RWPE1 (cell line): ENCODE measurements at regions not wholly inside any gene's neighbourhood (a gene's known extent, or its start where the extent isn't known, plus 50 kb on each side); places are given as distances from the start of the nearest gene placed in this dataset.

Source experiments
- CTCF ChIA-PET: fragments of 350-600 bp; sonication (Branson Sonifier 250); formaldehyde crosslinking; extraction: SDS; loops from one replicate; lab custom pipeline; 2021; lab: Yijun Ruan, JAX
- POLR2A ChIA-PET: fragments of 400-600 bp; formaldehyde crosslinking; extraction: SDS; loops from one replicate; lab custom pipeline; 2020; ENCODE audit warnings: antibody characterized with exemption; ENCODE audit not compliant: low non-redundant PET; lab: Yijun Ruan, JAX
- DNase-seq: peaks from one replicate; pipeline ENCODE4 v3.0.0; 2012; ENCODE audit warnings: low spot score
- H3K27ac ChIP-seq: fragments of 450-650 bp; 2 replicates; pipeline ENCODE4 v1.5.1; 2017
- CTCF ChIP-seq: fragments of 450-650 bp; conservative IDR thresholded peaks from 2 replicates; pipeline ENCODE4 v1.5.1; 2017; ENCODE audit warnings: low read depth, mild to moderate bottlenecking

GRCh38 chr1:88068407-88068960, 615.6 kb upstream of the PKN2 start:
- POLR2A ChIA-PET = no interaction called here
- CTCF ChIA-PET = no interaction called here
- no peak for TF ChIP-seq CTCF

GRCh38 chr1:88070956-88071355, 613.1 kb upstream of the PKN2 start:
- no peak for DNase-seq
- CTCF ChIA-PET = no interaction called here
- no peak for TF ChIP-seq CTCF
- POLR2A ChIA-PET = no interaction called here
- H3K27ac ChIP-seq = no peak overlapping the region

More at GRCh38 chr1:88068407-88068960, 615.6 kb upstream of the PKN2 start:
- no peak overlapping the region for H3K27ac ChIP-seq
- no peak for DNase-seq

DNA sequence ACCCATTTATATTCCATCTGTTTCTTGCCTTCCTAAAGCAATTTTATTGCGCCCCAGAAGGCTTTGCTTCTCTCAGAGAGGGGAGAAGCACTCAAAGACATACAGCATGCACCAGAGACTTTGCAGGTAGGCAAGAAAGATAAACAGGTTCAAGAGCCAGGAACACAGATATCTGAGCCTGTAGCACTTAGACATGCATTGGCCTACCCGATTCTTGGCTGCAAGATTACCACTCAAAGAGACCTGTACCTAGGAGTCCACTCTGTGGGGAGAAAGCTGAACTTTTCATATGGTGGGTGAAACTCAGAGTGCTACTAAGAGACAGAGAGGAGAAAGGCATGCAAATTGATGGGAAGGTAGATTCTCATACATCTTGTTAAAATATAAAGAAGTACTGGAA, 609.4 kb upstream of the PKN2 start:
- DNase-seq = no peak
- H3K27ac ChIP-seq = no peak overlapping the region
- POLR2A ChIA-PET = no interaction called here
- TF ChIP-seq CTCF = no peak
- CTCF ChIA-PET = no interaction called here

DNA sequence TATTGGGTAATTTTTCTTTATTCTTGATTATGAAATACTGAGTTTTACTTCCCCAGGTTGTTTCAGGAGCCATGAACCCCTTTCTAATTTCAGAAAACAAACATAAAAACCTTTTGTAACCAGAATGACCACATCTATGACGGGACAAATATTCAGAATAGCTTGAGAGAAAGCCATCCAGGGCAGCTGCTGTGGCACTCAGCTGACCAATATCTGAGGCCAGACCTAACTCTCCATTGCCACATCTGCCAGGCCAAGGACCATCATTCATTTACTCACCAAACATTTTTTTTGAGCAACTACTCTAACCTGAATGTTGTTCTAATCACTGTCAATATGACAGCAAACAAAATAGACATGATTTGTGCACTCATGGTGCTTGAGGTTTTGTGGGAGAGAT, 608.3 kb upstream of the PKN2 start:
- ChIA-PET CTCF (no interaction called here), POLR2A (no interaction called here)
- H3K27ac ChIP-seq = no peak overlapping the region
- TF ChIP-seq CTCF = no peak
- no peak for DNase-seq

GRCh38 chr1:88079036-88079435, 605.0 kb upstream of the PKN2 start:
- ChIA-PET POLR2A (no interaction called here), CTCF (interaction anchor here (0.6 kb wide), 1 partner anchor 72 kb away, joined by 5 read pairs; no protein-coding TSS in a partner anchor)
- DNase-seq = no peak
- TF ChIP-seq CTCF = no peak
- H3K27ac ChIP-seq = no peak overlapping the region

GRCh38 chr1:88080875-88081274, 603.2 kb upstream of the PKN2 start:
- no peak overlapping the region for H3K27ac ChIP-seq
- POLR2A ChIA-PET = no interaction called here
- DNase-seq = no peak
- CTCF ChIA-PET = no interaction called here
- no peak for TF ChIP-seq CTCF

DNA sequence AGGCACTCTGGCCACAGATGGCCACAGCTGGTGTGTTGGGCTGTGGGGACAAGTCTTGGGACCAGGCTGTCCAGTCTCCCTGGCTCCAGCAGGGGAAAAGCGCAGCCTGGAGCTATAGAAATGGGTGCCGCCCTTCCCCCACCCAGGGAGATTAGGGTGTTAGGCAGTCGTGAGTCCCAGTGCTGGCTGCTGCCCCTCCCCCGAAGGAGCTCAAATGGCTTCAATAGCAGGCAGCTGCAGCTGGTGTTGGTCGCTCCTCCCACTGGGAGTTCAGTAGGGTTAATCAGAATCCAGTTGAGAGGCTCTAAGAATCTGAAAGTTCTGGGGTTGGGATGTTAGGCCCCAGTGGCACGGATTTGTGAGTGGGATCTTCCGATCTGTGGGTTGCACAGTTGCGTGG, 595.6 kb upstream of the PKN2 start:
- CTCF ChIA-PET = no interaction called here
- no peak for DNase-seq
- POLR2A ChIA-PET = no interaction called here

More for the DNA sequence above, 595.6 kb upstream of the PKN2 start:
- no peak overlapping the region for H3K27ac ChIP-seq
- TF ChIP-seq CTCF = no peak
